ENCODE measurements at regions not wholly inside any gene's neighbourhood (a gene's known extent, or its start where the extent isn't known, plus 50 kb on each side); places are given as distances from the start of the nearest gene placed in this dataset.

DNA sequence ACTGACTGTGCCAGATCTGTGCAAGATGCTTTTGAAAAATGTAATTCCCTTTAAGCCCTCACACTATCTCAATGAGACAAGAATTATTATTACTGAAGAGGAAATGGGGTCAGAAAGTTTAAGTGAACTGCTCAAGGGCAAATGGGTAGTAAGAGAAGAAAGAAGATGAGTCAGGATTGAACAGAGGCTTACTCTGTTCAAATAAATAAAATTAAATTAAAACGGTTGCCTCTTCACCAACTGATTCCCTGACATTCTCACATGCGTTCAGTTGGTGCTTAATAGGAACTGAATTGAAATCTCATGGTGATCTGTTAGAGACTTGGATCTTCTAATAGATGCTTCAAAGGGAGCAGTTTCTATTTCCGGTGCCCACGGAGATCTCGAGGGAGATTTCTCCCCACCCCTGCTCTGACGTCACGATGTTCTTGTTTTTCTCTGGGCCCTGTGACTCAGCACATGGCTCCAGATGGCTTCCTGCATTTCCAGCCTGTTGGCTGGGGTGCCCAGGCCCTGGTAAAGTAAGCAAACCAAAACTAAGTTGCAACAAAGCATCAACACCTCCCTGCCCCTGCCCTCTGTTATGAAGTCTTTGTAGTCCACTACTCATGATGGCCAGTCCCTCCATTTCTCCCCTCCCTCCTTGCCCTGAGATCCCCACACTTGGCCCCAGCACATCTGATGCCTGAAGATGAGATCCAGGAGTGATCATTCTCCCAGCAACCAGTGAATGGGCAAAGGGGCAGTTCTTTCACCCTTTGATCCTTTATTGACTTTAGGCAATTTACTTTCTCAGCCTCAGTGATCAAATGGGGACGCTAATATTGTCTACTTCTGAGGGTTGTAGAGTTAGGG is 106.1 kb upstream of the CPEB4 start:
- DNase-seq (ENCODE audit: low read depth in 2 of 2): peak; percentile 10 to 54

DNA sequence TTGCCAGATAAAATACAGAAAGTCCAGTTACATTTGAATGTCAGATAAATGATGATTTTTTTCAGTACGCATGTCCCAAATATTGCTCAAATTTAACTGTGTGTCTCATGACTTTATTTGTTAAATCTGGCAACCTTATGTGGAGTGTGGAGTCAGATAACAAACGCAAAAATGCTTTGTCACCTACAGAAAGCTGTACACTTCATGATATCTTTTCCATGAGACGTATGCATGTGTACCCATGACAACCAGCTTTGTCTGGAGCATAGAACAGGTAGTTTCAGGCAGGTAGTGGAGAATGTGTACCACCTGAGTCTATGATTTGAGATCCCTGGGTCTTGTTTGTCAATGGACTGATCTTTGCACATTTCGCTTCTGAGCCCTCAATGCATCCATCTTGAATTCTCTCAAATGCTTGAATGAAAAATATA is 105.5 kb upstream of the CPEB4 start:
- DNase-seq (ENCODE audit: low read depth in 2 of 2): no peak

DNA sequence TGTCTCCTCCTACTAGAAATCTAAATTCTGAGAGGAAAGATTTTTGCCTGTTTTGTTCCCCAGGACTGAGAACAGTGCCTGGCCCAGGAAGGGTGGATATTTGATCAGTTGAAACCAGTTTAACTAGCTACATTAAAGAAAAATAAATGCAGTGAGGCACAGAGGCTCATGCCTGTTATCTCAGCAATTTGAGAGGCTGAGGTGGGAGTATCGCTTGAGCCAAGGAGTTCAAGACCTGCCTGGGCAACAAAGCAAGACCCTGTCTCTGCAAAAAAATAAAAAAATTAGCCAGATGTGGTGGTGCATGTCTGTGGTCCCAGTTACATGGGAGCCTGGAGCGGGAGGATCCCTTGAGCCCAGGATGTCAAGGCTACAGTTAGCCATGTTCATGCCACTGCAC is 104.8 kb upstream of the CPEB4 start:
- DNase-seq (ENCODE audit: low read depth in 2 of 2): no peak

DNA sequence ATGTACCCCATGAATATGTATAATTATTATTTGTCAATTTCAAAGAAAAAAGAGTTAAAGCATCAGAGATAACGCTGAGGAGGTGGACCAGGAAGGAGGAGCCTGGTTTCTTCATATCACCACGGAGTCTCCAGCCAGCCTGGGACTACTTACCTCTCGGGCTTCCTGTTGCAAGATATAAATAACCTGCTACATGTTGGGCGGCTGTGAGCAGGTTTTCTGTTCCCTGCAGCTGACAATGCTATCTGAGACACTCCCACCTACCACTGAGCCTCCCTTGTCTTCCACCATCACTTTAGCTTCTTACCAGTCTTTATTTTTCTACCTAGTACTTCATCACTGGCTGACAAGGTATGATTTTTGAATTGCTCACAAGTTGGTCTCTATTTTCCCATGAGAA is 102.7 kb upstream of the CPEB4 start:
- DNase-seq (ENCODE audit: low read depth in 2 of 2): no peak

DNA sequence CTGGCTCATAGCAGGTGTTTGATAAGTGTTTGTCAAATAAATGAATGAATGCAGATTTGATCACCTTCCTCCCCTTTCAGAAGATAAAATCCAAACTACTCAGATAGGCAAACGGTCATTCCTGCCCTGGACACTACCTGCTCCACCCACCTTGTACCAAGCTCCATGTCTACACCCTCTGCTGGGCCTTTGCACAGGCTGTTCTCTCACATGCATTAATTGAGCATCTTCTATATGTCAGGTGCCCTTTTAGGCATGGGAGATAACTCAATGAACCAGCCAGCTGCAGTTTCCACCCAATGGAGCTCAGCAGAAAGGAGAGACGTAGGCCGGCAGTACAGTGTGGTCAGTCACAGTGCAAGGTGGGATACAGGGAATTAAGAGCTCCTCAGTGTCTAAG is 102.3 kb upstream of the CPEB4 start:
- no peak for DNase-seq (ENCODE audit: low read depth in 2 of 2)

DNA sequence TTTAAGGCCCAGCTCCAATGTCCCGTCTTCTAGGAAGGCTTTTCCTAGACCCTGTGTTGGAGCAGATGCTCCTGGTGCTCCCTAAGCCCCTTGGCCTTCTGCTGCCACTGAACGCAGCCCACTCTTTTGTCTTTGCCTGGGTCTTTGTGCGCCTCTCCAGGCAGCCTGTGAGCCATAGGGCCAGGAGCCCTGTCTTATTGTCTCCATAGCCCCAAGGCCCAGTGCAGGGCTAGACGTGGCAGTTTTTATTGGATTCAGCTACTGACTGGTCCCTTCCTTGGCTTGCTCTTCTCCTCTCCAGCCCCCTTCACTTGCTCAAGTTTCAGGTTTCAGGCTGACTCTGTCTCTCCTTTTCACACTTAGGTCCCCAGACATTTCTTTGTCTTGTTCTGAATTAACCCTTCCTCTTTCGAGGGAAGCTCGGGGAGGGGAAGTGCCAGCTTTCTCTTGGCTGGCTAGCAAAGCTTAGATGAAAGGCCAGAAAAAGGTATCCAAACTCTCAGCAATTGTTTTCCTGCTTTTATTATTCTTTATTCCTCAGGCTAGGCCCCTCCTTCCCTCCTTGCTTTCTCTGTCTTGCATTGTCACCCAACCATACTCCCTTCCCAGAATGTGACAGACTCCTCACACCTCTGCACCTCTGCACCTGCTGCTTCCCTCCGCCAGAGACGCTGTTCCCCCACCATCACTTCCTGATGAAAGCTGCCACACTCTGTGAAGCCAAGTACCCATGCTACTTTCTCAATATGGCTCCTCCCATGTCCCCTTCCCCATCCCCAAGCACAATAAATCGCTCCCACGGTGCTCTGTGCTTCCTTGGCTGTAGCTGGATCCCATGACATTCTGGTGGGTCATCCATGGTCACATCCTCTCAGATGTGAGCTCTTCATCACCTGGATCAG is 101.6 kb upstream of the CPEB4 start:
- DNase-seq (ENCODE audit: low read depth in 2 of 2): no peak

DNA sequence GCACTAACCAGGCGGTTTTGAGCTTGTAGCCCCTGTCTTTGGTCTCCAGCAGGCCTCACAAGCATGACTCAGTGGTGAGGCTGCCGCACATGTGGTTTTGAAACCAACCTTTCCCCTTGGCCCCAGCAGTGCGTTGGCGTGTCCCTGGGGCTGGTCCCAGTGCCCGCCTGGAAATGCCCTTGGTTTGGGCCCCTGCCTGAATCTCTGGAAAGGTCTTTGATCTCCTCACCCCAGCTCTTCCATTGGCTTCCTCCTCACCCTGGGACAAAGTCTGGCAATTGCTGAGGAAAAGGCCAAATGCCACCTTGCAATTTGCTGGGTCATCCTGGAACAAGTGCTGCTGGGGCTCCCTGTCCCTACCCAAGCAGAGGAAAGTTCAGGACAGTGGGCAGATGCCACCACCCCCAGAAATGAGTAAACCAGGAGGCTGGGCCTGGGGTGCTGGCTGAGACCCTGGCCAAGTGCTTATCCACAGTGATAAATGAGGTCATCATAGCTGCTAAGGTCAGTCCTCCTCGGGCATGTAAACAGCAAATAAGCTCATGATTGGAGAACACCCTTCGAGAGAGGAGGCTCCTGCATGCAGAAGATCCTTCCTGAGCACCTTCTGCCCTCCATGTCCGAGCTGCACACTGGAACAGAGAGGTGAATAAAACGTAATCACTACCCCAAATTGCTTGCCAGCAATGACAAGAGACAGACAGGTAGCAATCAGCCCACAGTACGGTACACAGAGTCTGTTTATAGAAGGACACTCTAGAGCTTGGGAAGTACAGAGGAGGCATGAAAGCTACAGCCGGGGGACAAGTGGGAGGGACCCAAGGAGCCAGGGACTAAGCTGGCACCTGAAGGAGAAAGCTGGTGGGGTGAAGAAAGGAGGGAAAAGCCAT is 98.9 kb upstream of the CPEB4 start:
- no peak for DNase-seq (ENCODE audit: low read depth in 2 of 2)

DNA sequence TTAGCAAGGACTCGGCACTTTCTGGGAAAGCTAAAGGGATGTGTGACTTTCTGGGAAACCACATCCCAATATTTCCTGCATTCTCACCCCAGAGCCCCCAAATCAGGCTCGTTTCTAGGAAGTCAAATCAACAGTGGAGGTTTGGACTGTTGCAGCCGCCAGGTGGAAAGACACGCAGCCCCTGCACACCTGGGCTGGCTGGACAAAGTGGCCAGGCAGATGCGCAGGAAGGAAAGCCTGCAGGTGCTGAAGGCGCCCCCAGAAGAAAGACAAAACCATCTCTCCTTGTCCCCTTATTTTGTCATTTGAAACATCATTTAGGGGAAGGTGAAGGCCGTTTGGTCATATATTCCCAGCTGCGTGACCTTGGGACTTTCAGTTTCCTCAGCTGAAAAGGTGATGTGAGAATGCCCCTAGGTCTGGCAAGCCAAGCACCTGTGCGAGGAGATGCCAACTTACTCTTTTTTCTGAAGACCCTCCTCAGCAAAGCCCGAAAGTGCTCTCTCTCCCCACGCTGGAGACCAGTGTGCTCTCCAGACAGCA is 97.9 kb upstream of the CPEB4 start:
- no peak for DNase-seq (ENCODE audit: low read depth in 2 of 2)

DNA sequence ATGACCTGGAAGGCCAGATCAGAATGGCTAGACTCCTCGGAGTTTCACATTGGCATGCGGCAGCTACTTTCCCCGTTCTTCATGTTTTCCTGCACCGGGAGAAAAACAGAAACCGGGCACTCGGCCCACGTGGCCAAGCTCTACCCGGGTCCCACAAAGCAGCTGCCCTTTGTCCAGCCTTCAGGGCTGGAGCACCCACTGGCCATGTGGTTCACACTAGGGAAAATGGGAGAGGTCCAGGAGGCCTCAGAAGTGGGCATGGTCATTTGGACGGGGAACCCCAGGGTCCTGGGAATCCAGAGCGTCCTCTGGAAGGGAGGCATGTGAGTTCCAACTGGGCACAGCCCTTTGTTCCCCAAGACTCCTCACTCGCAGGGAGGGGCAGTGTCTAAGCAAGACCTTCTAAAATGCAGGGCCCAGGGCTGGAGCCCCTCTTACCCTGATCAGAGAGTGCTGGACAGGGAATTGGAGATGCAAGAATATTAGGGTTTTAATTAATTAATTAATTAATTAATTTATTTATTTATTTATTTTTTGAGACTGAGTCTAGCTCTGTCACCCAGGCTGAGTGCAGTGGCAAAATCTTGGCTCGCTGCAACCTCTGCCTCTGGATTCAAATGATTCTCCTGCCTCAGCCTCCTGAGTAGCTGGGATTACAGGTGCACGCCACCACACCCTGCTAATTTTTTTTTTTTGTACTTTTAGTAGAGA is 97.2 kb upstream of the CPEB4 start:
- DNase-seq (ENCODE audit: low read depth in 2 of 2): no peak

DNA sequence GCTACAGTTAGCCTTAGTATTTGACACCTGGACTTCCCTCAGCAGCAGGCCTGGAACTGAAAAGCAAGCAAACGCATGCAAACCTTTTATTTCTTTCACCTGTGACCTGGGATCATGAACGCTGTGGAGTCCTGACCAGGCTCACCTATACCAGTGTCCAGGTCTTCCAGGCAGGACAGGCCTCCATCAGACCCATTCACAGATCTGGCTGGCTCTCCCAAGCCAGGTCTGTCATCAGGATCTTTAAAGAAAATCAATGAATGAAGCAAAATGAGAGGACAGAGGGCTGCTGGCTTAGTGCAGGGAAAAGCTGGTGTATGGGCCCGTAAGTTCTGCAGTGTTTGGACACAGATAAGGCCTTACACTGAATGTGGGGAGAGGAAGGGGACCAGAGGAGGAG is 96.3 kb upstream of the CPEB4 start:
- DNase-seq (ENCODE audit: low read depth in 2 of 2): no peak

DNA sequence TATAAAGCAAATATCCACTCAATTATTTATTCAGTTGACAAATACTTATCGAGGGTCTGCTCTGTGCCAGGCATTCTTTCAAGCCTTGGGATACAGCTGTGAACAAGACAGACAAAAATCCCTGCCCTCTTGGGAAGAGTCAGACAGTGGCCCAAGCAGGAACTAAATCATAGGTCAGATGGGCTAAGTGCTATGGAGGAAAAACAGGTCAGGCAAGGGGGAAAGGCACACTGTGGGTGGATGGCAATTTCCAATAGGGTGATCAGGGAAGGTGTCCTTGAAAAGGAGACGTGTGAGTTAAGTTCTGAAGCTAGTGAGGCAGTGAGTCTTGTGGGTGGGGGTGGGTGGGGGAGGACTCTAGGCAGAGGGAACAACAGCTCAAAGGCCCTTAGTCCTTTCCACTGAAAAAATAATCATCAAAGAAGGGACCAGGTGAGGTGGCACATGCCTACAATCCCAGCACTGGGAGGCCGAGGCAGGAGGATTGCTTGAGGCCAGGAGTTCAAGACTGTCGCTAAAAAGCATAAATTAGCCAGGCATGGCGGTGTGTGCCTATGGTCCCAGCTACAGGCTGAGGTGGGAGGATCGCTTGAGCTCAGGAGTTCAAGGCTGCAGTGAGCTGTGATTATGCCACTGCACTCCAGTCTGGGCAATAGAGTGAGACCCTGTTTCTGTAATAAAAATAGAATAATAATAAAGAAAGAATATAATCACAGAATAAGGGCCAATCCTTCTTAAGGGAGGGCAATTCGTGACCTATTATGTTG is 95.2 kb upstream of the CPEB4 start:
- no peak for DNase-seq (ENCODE audit: low read depth in 2 of 2)

DNA sequence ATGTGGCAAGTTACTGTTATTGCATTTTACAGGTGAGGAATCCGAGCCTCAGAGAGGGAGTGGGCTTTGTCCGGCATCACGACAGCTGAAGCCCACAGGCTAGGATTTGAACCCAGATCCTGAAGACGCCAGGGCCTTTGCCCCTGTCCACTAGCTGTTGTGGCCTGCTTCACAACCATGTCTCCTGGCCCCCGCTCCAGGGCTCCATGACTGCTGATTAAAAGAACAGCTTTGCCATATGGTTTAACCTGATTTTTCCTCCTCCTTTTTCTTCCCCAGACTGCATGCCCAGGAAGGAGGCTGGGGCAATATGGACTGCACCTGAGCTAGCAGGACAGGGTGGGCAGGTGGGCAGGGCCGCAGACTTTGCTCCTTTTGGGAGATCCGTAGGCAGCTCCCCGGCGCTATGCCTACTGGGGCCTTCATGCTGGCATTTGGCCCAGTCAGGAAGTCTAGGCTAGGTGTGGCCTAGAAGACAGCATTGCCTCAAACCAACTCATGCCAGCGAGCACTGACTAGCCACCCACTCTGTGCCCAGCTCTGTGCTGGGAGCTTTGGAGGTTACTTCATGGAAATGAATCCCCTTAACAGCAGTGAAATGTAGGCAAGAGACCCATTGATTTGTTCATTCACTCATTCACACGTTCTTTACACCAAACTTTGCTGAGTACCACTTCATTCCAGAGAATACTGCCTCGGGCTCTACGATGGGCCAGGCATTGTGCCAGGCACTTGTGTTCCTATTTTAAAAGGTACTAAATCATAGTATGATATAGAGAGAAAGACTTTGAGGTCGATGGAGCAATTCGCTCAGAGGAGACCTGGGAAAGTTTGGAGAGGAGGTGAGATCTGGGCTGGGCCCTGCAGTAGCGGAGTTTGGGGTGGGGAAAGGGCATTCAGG is 94.3 kb upstream of the CPEB4 start:
- no peak for DNase-seq (ENCODE audit: low read depth in 2 of 2)

DNA sequence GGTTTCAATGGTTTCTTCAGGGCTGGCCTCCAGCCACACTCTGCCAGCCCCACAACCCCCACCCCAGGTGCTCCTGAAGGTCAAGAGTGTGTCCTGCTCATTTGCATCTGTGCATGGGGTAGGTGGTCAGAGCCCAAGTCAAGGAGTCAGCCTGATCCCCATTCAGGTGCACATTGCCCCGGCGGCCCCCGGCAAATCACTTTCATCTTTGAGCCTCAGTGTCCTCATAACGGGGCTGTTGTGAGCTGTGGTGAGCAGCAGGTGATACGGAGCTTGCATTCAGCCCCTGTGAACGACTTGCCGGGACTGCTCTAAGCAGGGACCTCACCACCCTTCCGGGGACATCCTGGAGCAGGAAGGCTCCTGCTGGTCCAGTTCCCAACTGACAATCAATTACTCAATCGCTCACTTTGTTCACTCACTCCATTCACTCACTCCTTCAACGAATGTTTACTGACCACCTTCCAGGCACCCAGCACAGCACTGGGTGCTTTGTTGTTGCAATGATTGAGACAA is 93.2 kb upstream of the CPEB4 start:
- DNase-seq (ENCODE audit: low read depth in 2 of 2): no peak

DNA sequence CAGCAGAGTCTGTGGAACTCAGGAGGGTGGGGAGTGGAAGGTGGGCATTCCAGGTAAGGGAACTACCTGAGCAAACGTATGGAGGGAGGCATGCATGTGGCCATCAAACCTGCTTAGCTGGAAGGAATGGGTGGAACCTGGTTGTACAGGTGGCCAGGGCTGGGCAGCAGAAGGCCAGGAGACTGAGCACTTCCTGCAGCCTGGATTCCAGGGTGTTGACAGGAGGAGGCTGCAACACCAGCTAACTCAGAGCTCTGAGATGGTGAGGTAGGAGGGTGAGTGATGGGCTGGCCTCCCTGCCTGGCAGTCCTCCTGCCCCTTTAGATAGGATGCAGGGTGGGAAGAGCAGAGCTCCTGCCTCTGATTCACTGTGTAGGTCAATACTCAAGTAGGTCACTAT is 92.5 kb upstream of the CPEB4 start:
- no peak for DNase-seq (ENCODE audit: low read depth in 2 of 2)

DNA sequence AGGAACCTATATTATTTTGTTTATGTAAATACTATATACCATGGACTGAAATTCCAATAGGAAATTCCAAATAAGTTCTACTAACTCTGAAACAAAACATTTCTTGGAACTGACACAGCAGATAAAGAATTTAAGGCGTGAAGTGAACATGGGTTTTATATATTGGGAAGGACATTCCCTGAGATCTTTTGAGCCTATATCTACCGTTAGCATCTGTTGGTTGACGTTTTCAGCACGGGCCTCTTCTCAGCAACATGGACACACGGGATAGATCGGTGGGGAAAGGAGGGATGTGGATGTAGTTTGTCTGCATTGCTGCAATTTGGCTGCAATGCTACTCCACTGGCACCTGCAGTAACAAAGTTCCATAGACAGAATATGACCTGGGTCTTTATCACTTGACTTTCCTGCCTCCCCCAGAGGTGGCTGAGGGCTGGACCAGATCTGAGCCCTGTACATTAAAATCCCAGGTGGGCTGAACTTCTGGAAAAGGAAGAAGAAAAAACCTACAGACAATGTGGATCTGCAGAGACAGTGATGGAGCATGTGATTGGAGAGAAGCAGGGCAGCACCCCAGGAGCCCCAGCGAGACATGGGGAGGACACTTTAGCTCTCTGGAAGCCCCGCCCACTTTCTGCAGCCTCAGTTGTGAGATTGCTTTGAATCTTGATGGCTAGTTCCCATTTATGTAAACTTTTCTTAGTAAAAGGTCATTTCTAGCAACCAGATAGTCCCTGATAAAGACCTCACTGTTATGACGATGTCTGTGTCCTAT is 91.2 kb upstream of the CPEB4 start:
- DNase-seq (ENCODE audit: low read depth in 2 of 2): no peak

DNA sequence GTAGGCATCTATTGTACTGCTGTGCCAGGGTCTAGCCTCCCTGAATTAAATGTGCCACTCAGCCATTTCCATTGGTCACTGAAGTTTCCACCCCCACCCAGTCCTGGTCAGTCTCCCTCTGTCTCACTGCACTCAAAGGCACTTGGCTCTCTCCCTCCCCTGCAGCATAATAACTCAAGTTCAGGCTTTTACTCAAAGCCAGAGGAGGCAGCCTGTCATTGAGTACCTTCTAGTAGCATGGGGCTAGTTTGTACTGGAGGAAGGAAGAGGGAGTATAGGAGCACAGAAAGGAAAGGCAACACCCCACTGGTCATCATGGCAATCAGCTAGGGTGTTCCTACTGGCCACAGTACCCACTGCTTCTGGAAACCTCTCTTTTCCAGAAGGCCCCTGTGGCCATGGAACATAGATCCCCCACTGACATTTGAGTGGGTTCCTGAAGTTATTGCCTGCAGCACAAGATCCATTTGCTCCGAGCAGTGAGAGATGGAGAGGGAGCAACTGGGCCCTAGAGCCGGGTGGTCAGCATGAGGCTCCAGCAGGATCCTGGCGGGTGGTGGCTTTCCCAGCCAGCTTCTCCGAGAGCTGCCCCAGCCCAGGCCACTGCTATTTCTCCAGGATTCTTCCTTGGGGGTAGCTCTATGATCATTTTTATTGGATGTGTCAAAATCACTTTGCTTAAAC is 89.9 kb upstream of the CPEB4 start:
- DNase-seq (ENCODE audit: low read depth in 2 of 2): no peak

DNA sequence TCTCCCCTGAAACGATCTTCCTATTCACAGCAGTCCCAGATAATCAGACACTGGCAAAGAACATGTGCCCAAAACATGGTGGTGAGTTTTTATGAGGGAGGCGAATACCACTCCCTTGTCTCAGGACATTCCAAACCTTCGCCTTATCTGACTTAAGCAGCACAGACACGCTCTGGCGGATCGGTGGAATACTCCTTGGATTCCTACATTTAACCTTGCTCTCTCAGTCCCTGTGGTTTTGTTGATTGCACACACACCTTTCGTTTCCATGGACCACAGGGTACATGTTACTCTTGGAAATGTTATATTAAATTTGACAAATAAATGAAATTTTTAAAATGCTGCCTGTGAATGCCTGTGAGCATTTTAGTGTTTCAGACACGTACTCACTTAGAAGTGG is 87.8 kb upstream of the CPEB4 start:
- no peak for DNase-seq (ENCODE audit: low read depth in 2 of 2)

DNA sequence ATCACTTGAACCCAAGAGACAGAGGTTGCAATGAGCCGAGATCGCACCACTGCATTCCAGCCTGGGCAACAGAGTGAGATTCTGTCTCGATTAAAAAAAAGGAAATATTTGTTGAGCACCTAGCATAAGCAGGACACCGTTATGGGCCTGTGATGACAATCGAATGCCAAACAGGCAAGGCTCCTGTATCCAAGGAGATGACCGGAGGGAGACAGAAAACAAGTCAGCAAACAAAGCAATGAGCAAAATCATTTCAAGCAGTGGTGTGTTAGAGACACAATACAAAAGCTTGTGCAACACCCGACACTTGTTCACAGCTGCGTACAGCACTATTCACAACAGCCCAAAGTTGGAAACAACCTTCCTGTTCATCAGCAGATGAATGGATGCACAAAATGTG is 87.1 kb upstream of the CPEB4 start:
- DNase-seq (ENCODE audit: low read depth in 2 of 2): no peak

Measured in stimulated activated CD4-positive, alpha-beta T cell treated with anti-CD3 and anti-CD28 coated beads, Interleukin-15, amount 100 ng/mL, for 48 hours (primary cell).